HG03442 (cell line): ENCODE measurements at regions not wholly inside any gene's neighbourhood (a gene's known extent, or its start where the extent isn't known, plus 50 kb on each side); places are given as distances from the start of the nearest gene placed in this dataset.
A peak's percentile ranks its signal among the peaks of the same experiment; 100 is the strongest.

Experiments used
- ATAC-seq: cut with Tn5 transposase; IDR thresholded peaks from one replicate; pipeline ENCODE4 v1.9.1; 2021; ENCODE audit warnings: mild to moderate bottlenecking, moderate library complexity; ENCODE audit not compliant: unreplicated experiment

DNA sequence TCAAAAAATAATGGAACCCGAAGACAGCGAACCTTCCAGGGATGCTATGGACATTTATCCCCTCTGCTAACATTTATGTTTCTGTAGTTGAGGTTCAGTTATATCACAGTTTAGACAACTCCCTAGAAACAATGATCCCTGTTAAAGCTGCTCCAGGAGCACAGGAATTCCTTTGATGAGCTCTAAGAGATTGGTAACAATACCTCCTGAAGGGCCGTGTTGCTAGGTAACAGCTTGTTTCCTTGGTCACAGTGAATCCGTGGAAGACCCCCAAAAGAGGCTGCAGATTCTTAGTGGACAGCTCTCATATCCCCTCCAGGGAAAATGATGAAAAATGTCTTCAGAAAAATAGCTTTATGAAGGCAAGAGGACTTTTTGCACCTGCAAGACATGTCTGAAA is 160.2 kb downstream of the SERPINI1 start:
- no peak for ATAC-seq

DNA sequence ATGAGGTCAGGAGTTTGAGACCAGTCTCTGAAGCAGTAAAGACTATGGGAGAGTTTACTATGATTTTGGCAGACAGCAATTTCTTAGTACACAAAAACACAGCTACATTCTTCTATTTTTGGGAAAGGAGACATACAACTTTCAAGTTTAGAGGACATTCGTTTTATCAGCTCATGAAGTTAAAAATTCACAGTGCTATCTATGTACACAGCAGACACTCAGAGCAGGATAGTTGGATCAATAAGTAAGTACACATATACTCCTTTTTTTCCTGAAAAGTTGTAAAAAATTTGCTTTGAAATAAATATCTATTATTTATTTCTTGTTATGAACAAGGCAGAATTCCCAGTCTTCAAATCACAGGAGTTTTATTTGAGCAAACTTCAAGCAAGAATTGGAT is 159.7 kb downstream of the SERPINI1 start:
- no peak for ATAC-seq

DNA sequence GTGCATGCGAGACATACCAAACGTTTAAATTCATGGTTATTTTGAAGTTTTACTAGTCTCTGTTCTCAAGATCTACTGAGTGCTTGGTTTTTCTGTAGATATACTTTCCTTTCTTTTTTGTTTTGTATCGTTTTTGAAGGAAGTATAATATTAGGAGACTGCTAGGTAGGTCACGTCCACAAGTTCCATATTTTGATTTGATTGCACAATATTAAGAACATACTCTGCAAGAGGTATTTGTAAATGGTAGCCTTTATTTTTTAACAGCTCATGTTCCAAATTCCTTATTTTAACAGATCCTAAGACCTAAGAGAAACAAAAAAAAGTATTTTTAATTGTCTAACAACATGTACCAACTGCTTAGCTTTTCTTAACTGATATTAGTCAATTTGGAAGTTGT is 156.7 kb downstream of the SERPINI1 start:
- no peak for ATAC-seq

DNA sequence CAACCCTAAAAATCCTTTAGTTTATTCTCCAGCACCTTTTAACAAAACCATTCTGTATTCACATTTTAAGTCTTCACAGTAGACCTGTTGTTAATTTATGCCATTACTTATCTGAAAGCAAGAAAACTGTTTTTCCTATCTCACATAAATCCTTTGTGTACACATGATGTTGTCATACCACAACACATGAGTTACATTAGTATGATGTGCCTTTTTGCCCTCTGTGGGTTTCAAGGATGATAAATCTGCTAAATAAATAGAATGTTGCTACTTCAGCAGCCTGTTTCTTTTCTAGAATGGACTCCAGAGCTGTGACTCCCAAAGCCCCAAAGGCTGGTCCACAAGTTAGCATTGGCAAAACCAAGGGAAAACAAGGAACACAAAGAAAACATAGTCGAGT is 151.6 kb downstream of the SERPINI1 start:
- ATAC-seq, result no peak

DNA sequence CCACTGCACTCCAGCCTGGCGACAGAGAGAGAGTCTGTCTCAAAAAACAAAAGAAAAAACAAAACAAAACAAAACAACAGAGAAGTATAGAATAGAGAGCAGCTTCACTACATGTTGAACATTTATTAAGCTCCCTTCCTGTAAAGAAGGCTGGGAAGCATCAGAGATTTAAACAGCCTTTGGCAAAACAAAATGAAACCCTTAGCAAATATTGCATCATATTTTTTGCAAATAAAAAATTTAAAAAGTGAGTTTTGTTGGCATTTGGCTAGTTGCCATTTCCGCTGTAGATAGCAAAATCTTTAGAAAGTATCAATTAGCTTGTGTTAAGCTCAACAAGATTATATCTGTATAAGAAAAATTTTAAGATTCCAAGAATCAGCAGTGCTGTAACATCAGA is 151.2 kb downstream of the SERPINI1 start:
- no peak for ATAC-seq

DNA sequence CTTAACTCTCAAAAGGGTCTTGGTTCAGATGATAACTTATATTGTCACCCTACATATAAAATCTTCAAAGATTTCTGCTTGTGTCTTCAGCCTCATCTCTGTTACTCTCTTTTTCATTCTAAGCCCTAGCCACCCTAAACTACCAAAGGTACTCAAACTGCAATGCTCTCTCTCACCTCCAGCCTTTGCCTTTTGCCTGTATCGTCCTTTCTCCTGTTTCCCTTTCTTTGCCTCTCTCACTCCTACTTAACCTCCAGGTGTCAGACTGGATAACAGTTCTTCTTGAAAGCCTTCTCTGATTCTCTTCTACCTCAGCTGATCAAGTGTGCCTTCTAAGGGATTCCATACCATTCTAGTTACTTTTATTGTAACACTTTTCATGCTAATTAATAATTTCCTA is 149.8 kb downstream of the SERPINI1 start:
- ATAC-seq, result no peak

DNA sequence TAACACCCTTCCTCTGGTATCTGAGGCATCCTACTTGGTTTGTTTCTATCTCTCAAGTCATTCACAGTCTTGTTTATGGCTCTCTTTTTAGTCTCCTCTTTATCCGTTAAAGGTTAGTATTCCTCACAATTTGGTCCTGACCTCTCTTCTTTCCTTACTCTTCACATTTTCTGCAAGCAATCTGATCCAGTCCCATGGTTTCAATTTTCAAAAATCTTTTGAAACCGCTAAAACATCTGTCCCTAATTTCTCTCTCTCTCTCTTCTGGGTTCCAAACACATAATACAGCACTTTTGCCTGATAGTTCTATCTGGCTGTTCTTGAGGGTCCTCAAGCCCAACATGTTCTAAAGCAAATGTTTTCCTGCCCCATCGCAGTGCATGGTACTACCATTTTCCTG is 149.0 kb downstream of the SERPINI1 start:
- ATAC-seq, result no peak

DNA sequence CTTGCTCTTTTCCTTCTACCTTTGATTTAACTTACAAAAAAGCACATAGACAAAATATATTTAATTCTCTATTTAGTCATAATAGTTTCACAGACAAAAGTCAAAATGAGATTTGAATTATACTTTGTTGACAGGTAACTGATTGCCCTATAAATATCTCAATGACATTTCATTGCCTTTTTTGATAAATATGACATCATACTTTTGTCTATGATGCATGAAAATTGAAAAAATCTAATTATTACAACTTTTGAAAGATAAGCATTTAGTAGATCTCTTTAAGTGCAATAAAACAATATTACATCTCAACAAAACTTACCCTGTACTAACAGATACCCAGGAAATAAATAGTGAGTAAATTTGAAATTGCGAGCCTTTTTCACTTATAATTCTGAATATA is 147.9 kb downstream of the SERPINI1 start:
- ATAC-seq, result no peak

DNA sequence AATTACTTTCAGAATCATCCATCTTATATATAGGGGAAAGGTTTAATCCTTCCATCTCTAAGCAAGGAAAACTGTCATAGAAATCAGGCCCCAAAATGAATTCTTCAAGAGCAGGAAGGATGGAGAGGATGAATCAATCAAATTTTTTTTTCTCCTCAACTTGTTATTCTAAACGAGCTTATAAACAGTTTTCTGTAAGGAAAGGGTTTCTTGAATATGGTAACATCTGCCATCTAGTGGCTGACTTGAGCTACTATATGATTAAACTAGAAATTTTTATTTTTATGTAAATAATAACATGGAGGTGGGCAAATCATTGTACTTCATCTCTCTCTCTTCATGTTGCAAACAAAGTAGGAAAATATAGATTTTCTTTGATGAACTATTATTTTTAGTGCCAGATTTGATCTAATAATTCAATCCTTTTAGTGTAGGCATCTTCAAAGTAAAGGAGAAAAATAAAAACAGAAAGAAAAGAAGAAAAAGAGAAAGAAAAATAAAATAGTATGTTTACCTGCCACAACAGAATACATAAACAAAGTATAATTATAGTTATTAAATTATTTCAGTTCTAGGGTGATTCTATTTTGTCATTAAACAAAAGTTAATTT is 146.6 kb downstream of the SERPINI1 start:
- peak; percentile 88 for ATAC-seq

DNA sequence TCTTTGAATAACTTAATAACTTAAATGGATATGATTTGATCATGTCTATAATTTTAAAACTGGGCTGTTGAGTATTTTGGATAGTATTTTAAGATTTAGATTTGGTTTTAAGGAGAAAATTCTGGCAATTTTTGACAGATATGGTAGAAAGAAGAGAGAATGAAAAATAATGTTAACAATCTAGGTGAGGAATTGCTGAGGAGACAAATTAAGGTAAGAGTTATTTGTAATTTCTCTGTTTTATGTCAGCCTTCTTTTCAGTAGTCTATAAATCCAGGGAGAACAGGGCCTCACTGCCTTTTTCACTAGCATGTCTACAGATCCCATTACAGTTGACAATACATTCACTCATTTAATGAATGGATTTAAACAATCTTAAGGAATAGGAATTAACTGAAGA is 144.7 kb downstream of the SERPINI1 start:
- ATAC-seq, result no peak

DNA sequence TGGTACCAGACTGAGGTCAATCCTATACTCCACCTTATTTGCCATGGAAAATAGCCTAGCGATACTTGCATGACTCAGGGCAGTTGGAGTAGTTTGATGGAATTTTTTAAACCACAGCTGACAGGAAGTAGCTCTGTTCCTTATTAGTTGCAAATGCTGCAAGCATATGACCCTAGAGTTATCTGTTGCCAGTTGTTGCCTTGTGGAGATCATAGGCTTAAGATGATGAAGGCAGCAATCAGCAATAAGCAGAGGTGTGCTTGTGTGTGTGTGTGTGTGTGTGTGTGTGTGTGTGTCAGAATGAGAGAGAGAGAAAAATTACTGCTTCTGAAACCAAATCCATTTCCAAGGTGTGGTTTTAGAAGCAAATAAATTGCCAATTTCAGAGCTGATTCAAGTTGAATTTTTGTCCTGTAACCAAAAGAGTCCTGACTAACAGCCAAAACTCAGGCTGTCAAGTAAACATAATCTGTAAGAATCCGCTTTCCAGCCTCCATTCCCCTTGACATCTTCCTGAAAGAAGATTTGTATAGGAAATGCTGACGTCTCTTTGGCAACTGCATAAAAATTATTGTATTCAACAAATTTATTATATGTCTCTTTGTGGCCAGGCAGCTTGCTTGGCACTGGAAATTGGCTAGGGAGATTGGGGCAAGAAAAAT is 141.2 kb downstream of the SERPINI1 start:
- no peak for ATAC-seq
